ENCODE measurements at regions not wholly inside any gene's neighbourhood (a gene's known extent, or its start where the extent isn't known, plus 50 kb on each side); places are given as distances from the start of the nearest gene placed in this dataset.

DNA sequence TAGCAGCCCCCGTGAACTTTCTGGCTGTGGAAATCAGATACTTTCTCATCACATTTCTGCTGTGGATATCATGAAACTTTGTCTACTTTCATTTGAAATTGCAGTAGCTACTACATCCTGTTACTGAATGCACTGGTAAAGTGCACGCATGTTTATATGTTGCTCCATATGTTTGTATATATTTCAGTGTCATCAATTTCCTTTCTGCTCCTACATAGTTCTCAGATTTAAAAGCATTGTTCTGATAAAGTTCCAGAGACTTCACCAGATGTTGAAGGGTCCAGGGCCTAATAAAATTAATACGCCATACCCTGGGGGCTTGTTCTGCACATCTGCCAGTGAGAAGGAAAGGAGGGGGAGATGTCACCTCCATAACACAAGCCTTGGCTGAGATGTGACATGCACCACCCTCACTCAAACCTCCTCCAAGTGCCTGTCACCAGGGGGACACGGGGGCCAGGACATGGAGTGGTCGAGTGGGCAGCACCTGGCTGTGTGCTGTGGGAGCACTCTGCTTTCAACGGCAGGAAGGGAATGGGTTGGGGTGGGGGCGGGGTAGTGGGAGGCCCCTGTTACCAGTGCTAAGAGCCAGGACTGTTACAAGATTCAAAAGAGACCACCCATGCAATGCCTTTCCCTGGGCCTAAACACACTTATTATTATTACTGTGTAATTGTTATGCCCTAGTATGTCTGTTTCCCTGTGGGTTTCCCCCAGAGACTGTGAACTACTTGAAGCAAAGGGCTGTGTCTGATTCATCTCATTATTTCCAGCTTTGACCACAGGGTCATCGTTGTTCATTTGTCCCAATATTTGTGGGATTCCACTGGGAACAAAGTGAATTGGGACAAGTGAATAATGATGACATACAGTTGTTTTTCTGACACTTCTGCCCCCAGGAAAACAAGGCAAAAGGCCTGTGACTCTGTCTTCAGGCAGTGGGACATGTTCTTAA is 193.4 kb downstream of the FOXL1 start:
- TF ChIP-seq, protein P1, sequence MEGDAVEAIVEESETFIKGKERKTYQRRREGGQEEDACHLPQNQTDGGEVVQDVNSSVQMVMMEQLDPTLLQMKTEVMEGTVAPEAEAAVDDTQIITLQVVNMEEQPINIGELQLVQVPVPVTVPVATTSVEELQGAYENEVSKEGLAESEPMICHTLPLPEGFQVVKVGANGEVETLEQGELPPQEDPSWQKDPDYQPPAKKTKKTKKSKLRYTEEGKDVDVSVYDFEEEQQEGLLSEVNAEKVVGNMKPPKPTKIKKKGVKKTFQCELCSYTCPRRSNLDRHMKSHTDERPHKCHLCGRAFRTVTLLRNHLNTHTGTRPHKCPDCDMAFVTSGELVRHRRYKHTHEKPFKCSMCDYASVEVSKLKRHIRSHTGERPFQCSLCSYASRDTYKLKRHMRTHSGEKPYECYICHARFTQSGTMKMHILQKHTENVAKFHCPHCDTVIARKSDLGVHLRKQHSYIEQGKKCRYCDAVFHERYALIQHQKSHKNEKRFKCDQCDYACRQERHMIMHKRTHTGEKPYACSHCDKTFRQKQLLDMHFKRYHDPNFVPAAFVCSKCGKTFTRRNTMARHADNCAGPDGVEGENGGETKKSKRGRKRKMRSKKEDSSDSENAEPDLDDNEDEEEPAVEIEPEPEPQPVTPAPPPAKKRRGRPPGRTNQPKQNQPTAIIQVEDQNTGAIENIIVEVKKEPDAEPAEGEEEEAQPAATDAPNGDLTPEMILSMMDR (IDR thresholded peaks at IDR 0.05), result no peak
- TF ChIP-seq POLR2A (IDR thresholded peaks at IDR 0.05) (no peak), POLR2AphosphoS5 (IDR thresholded peaks at IDR 0.05; ENCODE audit: insufficient read depth in 1 of 2, low read depth in 1 of 2) (no peak)

Data from vagina (tissue), 2 donors.